HEK293 (cell line): ENCODE measurements at regions not wholly inside any gene's neighbourhood (a gene's known extent, or its start where the extent isn't known, plus 50 kb on each side); places are given as distances from the start of the nearest gene placed in this dataset.

Experiments used
- CTCF ChIA-PET: fragments of 350-600 bp; formaldehyde crosslinking; extraction: SDS; loops from one replicate; lab custom pipeline; 2021; ENCODE audit warnings: antibody characterized with exemption; lab: Yijun Ruan, JAX
- POLR2A ChIA-PET: fragments of 300-600 bp; formaldehyde crosslinking; extraction: SDS; loops from one replicate; lab custom pipeline; 2020; ENCODE audit warnings: antibody characterized with exemption, inconsistent platforms; lab: Yijun Ruan, JAX
- H3K27ac ChIP-seq: fragments of 200-500 bp; sonication (Bioruptor generic); 2 replicates; pipeline ENCODE4 v1.5.1; 2014; ENCODE audit warnings: low read depth, low read length, control low read depth, inconsistent platforms; ENCODE audit errors: extremely low read depth
- H3K36me3 ChIP-seq, 2 experiments: fragments of 200-500 bp in 1 of 2; sonication (Bioruptor generic) in 1 of 2; 1 replicate in 1 of 2; 2 replicates in 1 of 2; pipeline ENCODE4 v1.5.1; 2014 to 2017; ENCODE audit warnings: inconsistent platforms in 2 of 2, low read length in 2 of 2; ENCODE audit not compliant: control insufficient read depth in 2 of 2, insufficient read depth in 1 of 2
- H3K4me1 ChIP-seq: fragments of 200-500 bp; sonication (Bioruptor generic); 2 replicates; pipeline ENCODE4 v1.5.1; 2014; ENCODE audit warnings: mild to moderate bottlenecking, low read length, inconsistent platforms; ENCODE audit not compliant: control insufficient read depth, insufficient read depth
- H3K4me3 ChIP-seq: 2 replicates; pipeline ENCODE4 v1.5.1; 2011; ENCODE audit warnings: low read depth, mild to moderate bottlenecking, control low read depth, low read length, moderate library complexity
- H3K9me3 ChIP-seq: fragments of 200-500 bp; sonication (Bioruptor generic); 2 replicates; pipeline ENCODE4 v1.5.1; 2014; ENCODE audit warnings: low read depth, low read length, inconsistent platforms; ENCODE audit not compliant: control insufficient read depth, insufficient read depth
- AEBP2 ChIP-seq: fragments of 450-650 bp; formaldehyde crosslinking; IDR thresholded peaks from 2 replicates; pipeline ENCODE4 v1.5.1; 2016; ENCODE audit warnings: missing biosample characterization, missing genetic modification characterization, borderline replicate concordance
- FEZF1 ChIP-seq: fragments of 450-650 bp; formaldehyde crosslinking; IDR thresholded peaks from 2 replicates; pipeline ENCODE4 v1.5.1; 2016; ENCODE audit warnings: missing biosample characterization, missing genetic modification characterization
- SCRT2 ChIP-seq: fragments of 450-650 bp; formaldehyde crosslinking; IDR thresholded peaks from 2 replicates; pipeline ENCODE4 v1.5.1; 2016; ENCODE audit warnings: missing biosample characterization, missing genetic modification characterization
- ZBTB17 ChIP-seq: fragments of 450-650 bp; formaldehyde crosslinking; IDR thresholded peaks from 2 replicates; pipeline ENCODE4 v1.5.1; 2016; ENCODE audit warnings: missing biosample characterization, missing genetic modification characterization
- ZBTB8A ChIP-seq: fragments of 450-650 bp; formaldehyde crosslinking; IDR thresholded peaks from 2 replicates; pipeline ENCODE4 v1.5.1; 2016; ENCODE audit warnings: missing biosample characterization, missing genetic modification characterization
- ZFP3 ChIP-seq: fragments of 450-650 bp; formaldehyde crosslinking; IDR thresholded peaks from 2 replicates; pipeline ENCODE4 v1.5.1; 2016; ENCODE audit warnings: low read depth, missing biosample characterization, missing genetic modification characterization
- ZNF132 ChIP-seq: fragments of 450-650 bp; formaldehyde crosslinking; IDR thresholded peaks from 2 replicates; pipeline ENCODE4 v1.5.1; 2017; ENCODE audit warnings: missing biosample characterization, missing genetic modification characterization, borderline replicate concordance
- ZNF138 ChIP-seq: fragments of 450-650 bp; formaldehyde crosslinking; IDR thresholded peaks from 2 replicates; pipeline ENCODE4 v1.5.1; 2016; ENCODE audit warnings: missing biosample characterization, missing genetic modification characterization, borderline replicate concordance
- ZNF174 ChIP-seq: fragments of 450-650 bp; formaldehyde crosslinking; IDR thresholded peaks from 2 replicates; pipeline ENCODE4 v1.5.0; 2017; ENCODE audit warnings: missing biosample characterization, mild to moderate bottlenecking, missing genetic modification characterization
- ZNF274 ChIP-seq, 2 experiments: fragments of 200-500 bp in 1 of 2; fragments of 450-650 bp in 1 of 2; sonication (Bioruptor generic) in 1 of 2; formaldehyde crosslinking in 1 of 2; IDR thresholded peaks; 2 replicates each; pipeline versions ENCODE4 v1.5.1 to v1.6.1; 2014 to 2016; ENCODE audit warnings: borderline replicate concordance in 1 of 2, inconsistent platforms in 1 of 2, low read length in 1 of 2, missing biosample characterization in 1 of 2, missing genetic modification characterization in 1 of 2
- ZNF366 ChIP-seq: fragments of 450-650 bp; formaldehyde crosslinking; conservative IDR thresholded peaks from 2 replicates; pipeline ENCODE4 v1.5.1; 2016; ENCODE audit warnings: missing biosample characterization, missing genetic modification characterization
- ZNF544 ChIP-seq: fragments of 450-650 bp; formaldehyde crosslinking; IDR thresholded peaks from 2 replicates; pipeline ENCODE4 v1.5.0; 2017; ENCODE audit warnings: missing biosample characterization, missing genetic modification characterization
- ZNF560 ChIP-seq: fragments of 450-650 bp; formaldehyde crosslinking; IDR thresholded peaks from 2 replicates; pipeline ENCODE4 v1.5.1; 2017; ENCODE audit warnings: missing biosample characterization, missing genetic modification characterization, borderline replicate concordance
- ZNF621 ChIP-seq: fragments of 450-650 bp; formaldehyde crosslinking; IDR thresholded peaks from 2 replicates; pipeline ENCODE4 v1.5.1; 2017; ENCODE audit warnings: missing biosample characterization, missing genetic modification characterization
- ZNF623 ChIP-seq: fragments of 450-650 bp; formaldehyde crosslinking; IDR thresholded peaks from 2 replicates; pipeline ENCODE4 v1.5.1; 2016; ENCODE audit warnings: missing biosample characterization, missing genetic modification characterization
- ZNF645 ChIP-seq: fragments of 450-650 bp; formaldehyde crosslinking; IDR thresholded peaks from 2 replicates; pipeline ENCODE4; 2016; ENCODE audit warnings: missing biosample characterization, missing genetic modification characterization
- ZNF704 ChIP-seq: fragments of 450-650 bp; formaldehyde crosslinking; IDR thresholded peaks from 2 replicates; pipeline ENCODE4 v1.5.1; 2016; ENCODE audit warnings: missing biosample characterization, missing genetic modification characterization
- ZNF785 ChIP-seq: fragments of 450-650 bp; formaldehyde crosslinking; IDR thresholded peaks from 2 replicates; pipeline ENCODE4 v1.5.1; 2016; ENCODE audit warnings: missing biosample characterization, missing genetic modification characterization
- TF ChIP-seq, protein P1 (sequence below): fragments of 450-650 bp; formaldehyde crosslinking; IDR thresholded peaks from 2 replicates; pipeline ENCODE4 v1.5.1; 2016; ENCODE audit warnings: missing biosample characterization, missing genetic modification characterization
- TF ChIP-seq, protein P2 (sequence below): fragments of 450-650 bp; formaldehyde crosslinking; conservative IDR thresholded peaks from 2 replicates; pipeline ENCODE4 v1.5.1; 2016; ENCODE audit warnings: low read depth, missing biosample characterization, missing genetic modification characterization

GRCh38 chr9:16139774-16140173 is 586.9 kb downstream of the CCDC171 start:
- H3K36me3 ChIP-seq: no peaks in the 10 kb centered on the region
- TF ChIP-seq ZNF621 (no peak), AEBP2 (tag by site-specific recombination) (no peak), ZNF174 (tag by site-specific recombination) (no peak), ZNF132 (tag by site-specific recombination) (no peak), ZNF704 (tag by site-specific recombination) (no peak), ZFP3 (no peak), ZNF623 (tag by site-specific recombination) (no peak), ZBTB17 (tag by site-specific recombination) (no peak), ZNF560 (no peak), ZNF274 (IDR thresholded peaks at IDR 0.05; ENCODE audit: low read length) (no peak), ZNF274 (tag by site-specific recombination; IDR thresholded peaks at IDR 0.05; ENCODE audit: borderline replicate concordance) (no peak), ZBTB8A (no peak), ZNF544 (tag by site-specific recombination) (no peak), ZNF785 (tag by site-specific recombination) (no peak), ZNF138 (no peak), SCRT2 (no peak), FEZF1 (tag by site-specific recombination) (no peak), ZNF645 (tag by site-specific recombination) (no peak), ZNF366 (tag by site-specific recombination) (no peak)
- TF ChIP-seq, protein P1, sequence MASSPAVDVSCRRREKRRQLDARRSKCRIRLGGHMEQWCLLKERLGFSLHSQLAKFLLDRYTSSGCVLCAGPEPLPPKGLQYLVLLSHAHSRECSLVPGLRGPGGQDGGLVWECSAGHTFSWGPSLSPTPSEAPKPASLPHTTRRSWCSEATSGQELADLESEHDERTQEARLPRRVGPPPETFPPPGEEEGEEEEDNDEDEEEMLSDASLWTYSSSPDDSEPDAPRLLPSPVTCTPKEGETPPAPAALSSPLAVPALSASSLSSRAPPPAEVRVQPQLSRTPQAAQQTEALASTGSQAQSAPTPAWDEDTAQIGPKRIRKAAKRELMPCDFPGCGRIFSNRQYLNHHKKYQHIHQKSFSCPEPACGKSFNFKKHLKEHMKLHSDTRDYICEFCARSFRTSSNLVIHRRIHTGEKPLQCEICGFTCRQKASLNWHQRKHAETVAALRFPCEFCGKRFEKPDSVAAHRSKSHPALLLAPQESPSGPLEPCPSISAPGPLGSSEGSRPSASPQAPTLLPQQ (tag by site-specific recombination): no peak
- TF ChIP-seq, protein P2, sequence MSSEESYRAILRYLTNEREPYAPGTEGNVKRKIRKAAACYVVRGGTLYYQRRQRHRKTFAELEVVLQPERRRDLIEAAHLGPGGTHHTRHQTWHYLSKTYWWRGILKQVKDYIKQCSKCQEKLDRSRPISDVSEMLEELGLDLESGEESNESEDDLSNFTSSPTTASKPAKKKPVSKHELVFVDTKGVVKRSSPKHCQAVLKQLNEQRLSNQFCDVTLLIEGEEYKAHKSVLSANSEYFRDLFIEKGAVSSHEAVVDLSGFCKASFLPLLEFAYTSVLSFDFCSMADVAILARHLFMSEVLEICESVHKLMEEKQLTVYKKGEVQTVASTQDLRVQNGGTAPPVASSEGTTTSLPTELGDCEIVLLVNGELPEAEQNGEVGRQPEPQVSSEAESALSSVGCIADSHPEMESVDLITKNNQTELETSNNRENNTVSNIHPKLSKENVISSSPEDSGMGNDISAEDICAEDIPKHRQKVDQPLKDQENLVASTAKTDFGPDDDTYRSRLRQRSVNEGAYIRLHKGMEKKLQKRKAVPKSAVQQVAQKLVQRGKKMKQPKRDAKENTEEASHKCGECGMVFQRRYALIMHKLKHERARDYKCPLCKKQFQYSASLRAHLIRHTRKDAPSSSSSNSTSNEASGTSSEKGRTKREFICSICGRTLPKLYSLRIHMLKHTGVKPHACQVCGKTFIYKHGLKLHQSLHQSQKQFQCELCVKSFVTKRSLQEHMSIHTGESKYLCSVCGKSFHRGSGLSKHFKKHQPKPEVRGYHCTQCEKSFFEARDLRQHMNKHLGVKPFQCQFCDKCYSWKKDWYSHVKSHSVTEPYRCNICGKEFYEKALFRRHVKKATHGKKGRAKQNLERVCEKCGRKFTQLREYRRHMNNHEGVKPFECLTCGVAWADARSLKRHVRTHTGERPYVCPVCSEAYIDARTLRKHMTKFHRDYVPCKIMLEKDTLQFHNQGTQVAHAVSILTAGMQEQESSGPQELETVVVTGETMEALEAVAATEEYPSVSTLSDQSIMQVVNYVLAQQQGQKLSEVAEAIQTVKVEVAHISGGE (tag by site-specific recombination): no peak
- TF ChIP-seq, all 188 proteins: peak for 0
- Histone ChIP-seq H3K4me3 (no peak overlapping the region), H3K27ac (no peak overlapping the region), H3K4me1 (no peaks in the 10 kb centered on the region), H3K9me3 (no peaks in the 10 kb centered on the region)
- ChIA-PET CTCF (interaction anchor here (0.7 to 2.6 kb wide), 2 partner anchors 10 to 47 kb away, joined by 3 to 6 read pairs; no protein-coding TSS in a partner anchor), POLR2A (no interaction called here)
